ENCODE measurements at regions not wholly inside any gene's neighbourhood (a gene's known extent, or its start where the extent isn't known, plus 50 kb on each side); places are given as distances from the start of the nearest gene placed in this dataset.

DNA sequence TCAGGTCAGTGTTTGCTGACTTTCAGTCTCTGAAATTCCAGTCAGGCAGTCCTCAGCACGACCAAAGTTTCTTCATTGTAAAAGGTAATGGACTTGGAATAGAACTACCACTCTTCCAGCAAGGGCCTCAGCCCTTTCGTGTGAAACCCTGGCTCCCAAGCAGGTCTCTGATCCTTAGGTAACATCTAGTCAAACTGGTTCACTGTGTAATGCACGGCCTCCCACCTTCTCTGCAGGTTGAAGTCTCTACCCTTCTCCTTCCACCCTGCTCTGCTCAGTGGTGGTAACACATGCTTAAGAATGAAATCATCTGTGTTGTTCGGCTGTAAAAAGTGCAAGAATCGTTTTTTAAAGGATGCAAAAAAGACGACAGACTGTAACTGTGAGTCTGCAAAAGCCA is 287.2 kb upstream of the POU3F2 start:
- TF ChIP-seq, protein P1, sequence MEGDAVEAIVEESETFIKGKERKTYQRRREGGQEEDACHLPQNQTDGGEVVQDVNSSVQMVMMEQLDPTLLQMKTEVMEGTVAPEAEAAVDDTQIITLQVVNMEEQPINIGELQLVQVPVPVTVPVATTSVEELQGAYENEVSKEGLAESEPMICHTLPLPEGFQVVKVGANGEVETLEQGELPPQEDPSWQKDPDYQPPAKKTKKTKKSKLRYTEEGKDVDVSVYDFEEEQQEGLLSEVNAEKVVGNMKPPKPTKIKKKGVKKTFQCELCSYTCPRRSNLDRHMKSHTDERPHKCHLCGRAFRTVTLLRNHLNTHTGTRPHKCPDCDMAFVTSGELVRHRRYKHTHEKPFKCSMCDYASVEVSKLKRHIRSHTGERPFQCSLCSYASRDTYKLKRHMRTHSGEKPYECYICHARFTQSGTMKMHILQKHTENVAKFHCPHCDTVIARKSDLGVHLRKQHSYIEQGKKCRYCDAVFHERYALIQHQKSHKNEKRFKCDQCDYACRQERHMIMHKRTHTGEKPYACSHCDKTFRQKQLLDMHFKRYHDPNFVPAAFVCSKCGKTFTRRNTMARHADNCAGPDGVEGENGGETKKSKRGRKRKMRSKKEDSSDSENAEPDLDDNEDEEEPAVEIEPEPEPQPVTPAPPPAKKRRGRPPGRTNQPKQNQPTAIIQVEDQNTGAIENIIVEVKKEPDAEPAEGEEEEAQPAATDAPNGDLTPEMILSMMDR (IDR thresholded peaks at IDR 0.05) = no peak
- no peak for TF ChIP-seq POLR2A (IDR thresholded peaks at IDR 0.05)
